HTR-8/SVneo (cell line): ENCODE measurements at regions not wholly inside any gene's neighbourhood (a gene's known extent, or its start where the extent isn't known, plus 50 kb on each side); places are given as distances from the start of the nearest gene placed in this dataset.

Experiments
- DNase-seq: peaks from one replicate; pipeline ENCODE4 v3.0.0; 2011; ENCODE audit warnings: low spot score, mixed read lengths; ENCODE audit not compliant: insufficient read length
- FAIRE-seq: peaks from 2 replicates; lab custom pipeline; 2011; peaks lifted over from hg19 to GRCh38; lab: Jason Lieb, UNC

DNA sequence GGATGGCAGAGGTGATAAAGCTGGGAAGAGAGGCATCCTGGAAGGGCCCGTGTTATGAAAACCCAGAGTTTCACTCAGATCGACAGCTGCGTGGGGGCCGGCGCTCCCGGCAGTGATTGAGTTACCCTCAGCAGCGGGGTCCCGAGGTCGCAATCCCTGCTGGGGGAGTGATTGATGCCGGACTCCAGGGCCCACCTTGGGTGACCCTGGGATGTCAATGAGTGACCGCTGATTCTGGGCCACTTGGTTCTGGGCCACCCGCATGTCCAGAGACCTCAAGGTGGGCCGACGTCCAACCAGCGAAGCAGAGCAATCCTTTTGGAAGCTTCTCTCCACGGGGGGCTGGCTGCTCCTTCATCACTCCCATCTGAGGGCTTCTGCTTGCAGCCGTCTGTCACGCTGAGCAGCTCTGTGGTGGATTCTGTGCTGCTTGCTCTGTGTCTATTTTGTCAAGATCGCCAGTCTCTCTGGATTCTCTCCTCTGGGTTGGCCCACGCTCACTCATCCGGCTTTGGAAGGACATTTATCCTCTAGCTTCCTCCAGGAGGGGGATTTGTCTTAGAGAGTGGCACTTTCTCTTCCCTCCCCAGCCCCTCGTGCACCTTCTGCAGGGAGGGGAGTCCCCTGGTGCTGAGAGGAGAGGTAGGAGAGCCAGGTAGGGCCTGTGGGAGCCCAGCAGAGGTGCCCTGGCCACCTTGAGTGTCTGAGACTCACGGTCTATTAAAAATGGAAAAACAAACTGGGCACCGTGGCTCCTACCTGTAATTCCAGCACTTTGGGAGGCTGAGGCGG, 110.9 kb upstream of the C1orf174 start:
- FAIRE-seq (no peak), DNase-seq (no peak)

DNA sequence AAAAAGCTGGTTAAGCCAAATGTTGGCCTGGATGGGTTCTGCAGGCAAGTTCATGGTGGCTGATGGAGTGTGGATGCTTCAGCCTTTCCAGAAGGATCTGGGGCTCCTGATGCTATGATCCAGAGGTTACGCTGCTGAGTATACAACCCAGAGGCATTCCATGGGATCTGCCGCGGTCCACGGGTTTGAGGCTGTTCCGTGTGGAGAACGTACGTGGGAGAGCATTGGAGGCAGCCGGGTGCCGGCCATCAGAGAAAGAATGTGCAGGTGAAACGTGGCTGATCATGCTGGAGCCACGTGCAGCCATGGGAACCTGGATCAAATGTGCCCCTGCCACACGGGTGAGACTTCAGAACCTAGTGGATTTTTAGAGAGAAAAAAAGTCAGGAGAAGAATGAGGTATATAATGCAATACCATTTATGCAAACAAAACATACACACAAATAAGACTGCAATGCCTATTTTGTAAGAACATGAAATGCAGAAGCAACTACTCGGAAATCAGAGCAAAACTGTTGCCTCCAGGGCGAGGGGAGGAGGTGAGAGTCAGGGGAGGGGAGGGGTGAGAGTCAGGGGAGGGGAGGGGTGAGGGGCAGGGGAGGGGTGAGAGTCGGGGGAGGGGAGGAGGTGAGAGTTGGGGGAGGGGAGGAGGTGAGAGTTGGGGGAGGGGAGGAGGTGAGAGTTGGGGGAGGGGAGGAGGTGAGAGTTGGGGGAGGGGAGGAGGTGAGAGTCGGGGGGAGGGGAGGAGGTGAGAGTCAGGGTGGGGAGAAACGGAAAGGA, 116.5 kb upstream of the C1orf174 start:
- FAIRE-seq (no peak), DNase-seq (no peak)

DNA sequence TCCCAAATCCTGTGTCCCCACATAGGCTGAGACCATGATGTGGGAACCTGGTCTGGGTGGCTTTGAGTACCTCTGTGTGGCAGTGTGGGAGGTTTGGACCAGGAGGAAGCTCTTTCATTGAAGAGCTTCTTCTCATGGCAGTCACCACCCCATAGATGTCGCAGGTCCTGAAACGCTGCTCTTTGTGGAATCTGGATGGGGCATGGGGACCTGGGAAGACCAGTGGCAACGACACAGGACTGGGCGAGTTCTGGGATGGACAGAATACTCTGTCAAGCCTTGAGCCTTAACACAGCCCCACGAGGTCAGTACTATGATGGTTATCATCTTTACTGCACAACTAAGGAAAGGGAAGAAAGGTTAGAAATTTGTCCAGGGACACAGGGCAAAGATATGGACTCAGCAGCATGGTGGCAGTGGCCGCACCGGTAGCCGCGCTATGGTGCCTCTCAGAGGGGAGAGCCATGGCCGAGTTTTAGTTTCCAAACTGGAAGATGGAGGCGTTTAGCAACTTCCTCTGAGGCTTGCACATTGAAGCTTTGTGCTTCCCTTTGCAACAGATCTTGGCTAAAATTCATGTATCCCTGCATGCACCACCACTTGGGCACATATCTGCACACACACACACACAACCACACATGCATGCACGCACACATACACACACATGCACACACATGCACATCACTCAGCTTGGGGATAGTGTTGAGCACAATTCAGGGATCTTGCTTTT, 117.7 kb upstream of the C1orf174 start:
- no peak for FAIRE-seq
- DNase-seq, result no peak

DNA sequence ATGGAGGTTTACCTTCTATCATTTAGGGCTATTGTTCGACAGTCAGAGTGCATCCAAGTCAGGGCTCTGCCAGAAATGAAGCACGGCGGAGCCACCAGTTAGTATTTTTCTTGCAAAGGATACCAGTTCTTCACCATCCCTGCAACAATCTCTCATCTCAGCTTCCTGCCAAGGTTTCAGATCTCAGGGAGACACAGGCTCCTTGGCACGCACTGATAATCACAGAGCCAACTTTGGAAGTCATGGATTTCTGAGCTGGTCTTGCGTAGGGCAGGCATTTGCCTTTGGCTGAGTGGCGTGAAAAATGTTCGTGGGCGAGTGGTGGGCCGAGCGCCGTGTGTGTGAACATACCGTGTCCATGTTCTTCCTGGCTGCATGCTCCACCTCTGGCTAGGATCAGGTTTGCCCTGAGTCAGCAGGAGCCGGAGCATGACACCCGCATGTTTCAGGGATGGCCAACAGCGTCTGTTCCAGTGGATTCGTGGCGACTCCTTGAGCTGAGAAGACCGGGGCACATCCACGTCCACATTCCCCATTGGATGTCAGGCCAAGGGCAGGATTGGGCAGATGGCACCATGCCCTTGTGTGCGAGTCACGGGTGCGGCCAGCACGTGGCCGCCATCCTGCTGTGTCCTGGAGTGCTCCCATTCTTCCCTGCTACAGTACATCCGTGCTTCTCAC, 118.5 kb upstream of the C1orf174 start:
- FAIRE-seq, result no peak

DNA sequence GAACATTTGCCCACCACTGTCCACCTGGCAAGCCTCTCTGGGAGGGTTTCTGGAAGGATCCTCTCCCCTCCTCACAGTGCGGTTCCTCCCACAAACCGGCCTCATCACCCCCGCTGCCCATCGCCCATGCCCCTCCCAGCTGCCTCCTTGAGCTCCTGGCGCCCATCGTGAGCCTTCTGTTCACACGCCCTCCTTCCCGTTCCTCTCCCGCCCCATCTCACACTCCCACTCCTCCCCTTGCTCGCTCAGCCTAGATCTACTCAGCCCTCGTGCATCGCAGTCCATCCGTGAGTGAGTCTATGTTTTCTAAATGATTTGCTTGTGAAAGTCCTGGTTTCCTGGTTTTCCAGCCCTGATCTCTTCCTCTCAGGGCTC, 119.1 kb upstream of the C1orf174 start:
- no peak for FAIRE-seq
- DNase-seq, result no peak

More for the DNA sequence above, 118.5 kb upstream of the C1orf174 start:
- DNase-seq, result no peak

DNA sequence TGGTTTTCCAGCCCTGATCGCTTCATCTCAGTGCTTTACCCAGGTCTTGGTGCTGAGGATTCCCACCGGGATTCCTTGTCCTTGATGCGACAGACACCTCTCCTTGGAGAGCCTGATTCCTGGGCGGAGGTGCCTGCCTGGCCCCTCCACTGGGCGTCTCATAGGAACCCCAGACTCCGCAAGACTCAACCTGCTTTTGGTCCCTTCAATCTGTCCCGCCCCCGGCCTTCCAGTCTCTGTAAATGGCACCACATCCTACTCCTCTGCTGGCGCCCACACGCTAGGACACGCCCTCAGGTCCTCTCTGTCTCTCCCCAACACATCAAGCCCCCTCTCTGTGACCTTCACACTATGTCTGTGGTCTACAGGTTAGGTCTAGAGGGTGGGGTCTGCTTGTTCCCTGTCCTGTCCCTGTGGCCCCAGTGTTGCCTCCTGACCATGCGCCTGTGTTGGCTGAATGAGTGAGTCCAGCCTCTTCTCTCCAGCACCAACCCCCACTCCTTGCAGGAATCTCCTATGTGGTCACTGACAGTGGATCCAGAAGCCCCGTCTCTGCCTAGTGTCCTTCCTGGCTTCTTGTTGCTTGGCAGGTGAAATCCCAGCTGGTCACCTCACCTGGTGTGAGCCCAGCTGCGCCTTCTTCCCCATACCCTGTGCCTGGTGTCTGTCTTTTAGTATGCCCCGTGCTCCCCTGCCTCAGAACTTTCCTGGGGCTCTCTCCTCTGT, 119.7 kb upstream of the C1orf174 start:
- DNase-seq, result no peak
- no peak for FAIRE-seq

DNA sequence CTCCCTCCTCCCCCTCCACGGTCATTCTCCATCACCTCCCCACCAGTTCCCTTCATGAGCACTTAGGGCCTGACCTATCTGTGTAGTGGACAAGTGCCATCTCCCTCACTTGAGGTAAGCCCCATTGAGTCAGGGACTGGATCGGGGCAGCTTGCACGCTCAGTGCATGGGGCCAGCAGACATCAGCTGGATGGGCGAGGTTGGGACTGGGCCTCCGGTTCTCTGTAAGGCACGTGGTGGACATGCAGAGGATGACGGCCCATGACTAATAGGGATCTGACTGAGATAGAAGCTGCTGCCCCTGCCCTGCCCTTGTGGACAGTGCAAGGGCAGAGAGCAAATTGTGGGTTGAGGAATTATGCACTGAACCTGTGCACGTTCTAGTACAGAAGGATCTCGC, 120.4 kb upstream of the C1orf174 start:
- DNase-seq (no peak), FAIRE-seq (no peak)

DNA sequence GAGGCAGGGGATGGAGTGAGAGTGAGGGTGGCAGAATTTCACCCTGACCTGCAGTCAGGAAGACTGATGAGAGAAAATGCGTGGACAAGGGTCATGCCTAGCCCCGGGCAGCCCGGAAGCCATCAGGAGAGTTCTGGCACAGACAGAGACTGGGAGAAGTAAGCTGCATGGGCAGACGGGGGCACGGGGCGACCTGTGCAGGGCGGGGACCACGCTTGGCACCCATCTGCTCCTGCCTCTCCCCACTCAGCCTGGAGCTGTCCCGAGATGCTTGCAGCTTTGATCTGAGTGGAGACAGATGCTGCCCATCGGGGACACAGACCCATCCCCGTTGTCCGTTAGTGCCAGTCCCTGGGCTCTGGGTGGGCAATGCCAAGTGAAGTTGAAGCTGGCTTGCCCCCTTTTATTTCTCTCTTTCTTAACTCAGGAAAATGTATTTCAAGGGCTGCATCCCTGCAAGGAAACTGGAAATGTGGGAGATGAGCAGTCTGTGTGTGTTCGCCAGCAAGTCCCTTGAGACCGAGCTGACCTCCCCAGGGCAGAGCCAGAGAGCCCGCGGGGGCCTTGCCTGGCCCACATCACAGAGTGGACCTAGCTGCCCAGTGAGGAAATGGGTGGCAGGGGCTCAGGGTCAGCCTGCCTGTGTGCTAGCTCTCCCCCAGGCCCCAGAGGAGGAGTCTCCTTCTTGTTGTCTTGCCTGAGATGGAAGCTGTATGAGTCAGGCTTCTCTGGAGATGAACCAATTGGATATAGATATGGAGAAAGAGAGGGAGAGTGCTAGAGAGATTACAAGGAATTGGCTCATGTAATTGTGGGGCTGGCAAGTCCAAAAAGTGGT, 121.3 kb upstream of the C1orf174 start:
- DNase-seq, result no peak
- no peak for FAIRE-seq

DNA sequence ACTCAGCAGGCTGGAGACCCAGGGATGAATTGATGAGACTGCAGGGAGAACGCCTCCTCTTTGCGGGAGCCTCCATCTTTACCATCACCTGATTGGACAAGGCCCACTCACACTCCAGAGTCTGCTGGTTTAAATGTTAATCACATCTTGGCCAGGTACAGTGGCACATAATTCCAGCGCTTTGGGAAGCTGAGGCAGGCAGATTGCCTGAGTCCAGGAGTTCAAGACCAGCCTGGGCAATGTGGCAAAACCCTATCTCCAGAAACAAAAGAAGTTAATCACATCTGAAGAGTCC, 121.8 kb upstream of the C1orf174 start:
- FAIRE-seq (no peak), DNase-seq (no peak)

DNA sequence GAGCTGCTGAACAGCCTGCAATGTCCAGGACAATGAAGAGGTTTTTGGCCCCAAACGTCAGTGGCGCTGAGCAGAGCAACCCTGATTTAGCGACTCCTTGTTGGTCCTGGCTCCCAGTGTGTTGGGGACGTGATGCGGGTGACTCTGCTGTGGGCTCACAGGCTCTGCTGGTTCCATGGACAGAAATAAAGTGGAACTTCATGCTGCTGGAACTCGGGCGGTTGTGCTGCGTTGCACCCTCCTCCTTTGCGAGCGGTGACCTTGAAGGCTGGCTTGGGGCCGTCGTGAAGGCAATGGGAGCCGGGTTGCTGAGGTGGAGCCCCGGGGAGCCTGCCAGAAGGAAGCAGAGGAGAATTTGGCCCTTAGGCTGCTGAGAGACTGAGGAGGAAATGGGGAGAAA, 122.6 kb upstream of the C1orf174 start:
- DNase-seq (no peak), FAIRE-seq (no peak)

DNA sequence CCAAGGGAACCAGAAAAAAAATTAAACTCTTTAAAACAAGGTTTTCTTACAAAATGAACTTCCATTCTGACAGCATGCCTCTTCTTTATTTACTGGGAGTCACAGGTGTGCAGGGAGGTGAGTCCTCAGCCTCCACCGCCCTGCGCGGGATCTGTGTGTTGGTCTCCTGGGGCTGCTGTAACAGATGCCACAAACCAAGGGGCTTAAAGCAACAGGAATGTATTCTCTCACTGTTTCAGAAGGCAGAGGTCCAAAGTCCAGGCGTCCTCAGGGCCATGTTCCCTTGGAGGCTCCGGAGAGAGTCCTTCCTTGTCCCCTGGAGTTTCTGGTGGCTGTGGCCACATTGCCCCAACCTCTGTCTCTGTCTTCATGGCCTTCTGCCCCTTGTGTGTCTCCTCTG, 123.6 kb upstream of the C1orf174 start:
- FAIRE-seq (no peak), DNase-seq (no peak)

DNA sequence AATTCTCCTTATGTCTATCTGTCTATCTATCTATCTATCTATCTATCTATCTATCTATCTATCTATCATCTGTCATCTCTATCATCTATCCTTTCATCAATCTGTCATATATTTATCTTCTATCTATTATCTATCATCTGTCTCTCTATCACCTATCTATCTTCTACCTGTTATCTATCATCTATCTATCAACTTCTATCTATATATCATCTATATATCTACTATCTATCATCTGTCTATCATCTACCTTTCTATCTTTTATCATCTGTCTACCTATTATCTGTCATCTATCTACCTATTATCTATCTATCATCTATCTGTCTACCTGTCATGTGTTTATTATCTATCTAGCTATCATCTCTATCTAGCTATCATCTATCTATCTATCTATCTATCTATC, 124.7 kb upstream of the C1orf174 start:
- no peak for FAIRE-seq

DNA sequence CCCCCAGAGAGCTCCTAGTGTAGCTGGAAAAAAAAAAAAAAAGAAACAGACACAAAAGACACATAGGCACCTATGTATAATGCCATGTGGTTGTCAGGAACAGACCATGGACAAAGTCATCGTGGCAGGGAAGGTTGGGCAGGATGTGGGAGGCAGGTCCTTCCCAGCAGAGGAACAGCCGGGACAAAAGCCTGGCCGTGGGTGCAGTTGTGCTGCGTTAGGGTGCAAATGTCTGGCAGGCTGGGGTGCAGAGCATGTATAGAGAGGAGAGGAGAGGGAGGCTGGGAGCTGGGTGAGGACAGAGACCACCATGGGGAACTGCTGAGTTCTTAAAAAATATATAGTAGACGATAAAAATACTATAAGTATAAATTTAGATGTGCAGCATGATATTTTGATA, 125.7 kb upstream of the C1orf174 start:
- FAIRE-seq (no peak), DNase-seq (no peak)

More for the DNA sequence above, 124.7 kb upstream of the C1orf174 start:
- no peak for DNase-seq

DNA sequence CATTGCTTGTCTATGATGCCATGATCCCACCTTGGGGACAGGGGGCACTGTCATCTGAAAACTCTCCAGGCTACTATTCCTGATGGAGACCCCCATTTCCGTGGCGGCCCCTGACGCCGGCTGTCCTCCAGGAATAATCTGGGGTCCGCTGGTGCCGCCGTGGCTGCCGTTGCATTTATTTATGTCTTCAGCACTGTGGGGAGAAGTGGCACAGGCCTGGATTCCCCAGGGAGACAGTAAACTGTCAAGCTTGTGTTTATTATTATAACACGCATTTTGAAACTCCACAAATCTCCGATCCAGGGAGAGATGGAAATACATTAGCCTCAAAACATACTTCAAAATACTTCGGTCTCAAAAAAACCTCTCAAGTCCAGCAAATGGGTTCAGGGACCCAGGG, 126.9 kb upstream of the C1orf174 start:
- DNase-seq (no peak), FAIRE-seq (no peak)

DNA sequence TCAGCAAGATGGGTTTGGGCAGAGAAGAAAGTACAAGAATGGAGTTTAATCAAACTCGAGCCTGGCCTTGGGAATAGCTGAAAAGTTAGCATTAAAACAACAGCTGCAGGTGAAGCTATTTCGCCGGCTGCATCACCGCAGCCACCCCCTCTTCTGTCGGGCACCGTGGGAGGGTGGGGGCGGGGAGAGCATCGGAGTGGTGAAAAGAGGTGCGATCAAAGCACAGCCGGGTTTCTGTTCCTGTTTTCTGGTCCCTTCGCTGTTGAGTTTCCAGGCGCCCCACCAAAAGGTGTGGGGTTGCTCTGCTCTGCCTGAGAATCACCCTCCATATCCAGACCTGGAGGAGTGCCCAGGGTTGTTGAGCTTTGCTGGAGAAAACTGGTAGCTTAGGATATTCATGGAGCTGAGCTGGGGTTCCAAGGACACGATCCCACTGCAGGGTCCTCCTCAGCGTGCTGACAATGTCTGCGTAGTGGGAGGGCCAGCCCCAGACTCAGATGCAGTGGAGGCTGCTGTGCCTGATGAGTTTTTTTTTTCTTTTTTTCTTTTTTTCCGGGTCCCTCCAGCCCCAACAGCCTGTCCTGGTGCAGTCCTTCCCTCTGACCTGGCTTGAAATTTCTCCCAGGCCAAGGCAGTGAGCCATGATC, 127.5 kb upstream of the C1orf174 start:
- FAIRE-seq, result no peak
- DNase-seq, result no peak

DNA sequence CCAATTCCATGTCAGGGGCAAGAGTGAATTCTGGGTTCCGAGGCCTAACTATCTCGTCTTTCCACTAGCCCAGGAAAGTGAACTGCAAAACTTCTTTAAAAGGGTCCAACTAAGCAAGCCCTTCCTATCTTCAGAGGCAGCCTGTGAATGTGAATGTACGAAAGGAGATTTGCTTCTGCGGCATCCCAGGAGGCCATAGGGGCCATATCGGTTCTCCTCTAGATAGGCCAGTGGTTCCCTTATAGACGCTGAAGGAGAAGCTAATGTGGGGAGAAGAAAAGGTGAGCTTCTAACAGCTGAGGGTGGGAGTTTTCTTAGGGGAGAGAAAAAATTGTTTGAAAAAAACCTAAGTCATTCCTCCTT, 128.0 kb upstream of the C1orf174 start:
- no peak for FAIRE-seq
- DNase-seq, result no peak

DNA sequence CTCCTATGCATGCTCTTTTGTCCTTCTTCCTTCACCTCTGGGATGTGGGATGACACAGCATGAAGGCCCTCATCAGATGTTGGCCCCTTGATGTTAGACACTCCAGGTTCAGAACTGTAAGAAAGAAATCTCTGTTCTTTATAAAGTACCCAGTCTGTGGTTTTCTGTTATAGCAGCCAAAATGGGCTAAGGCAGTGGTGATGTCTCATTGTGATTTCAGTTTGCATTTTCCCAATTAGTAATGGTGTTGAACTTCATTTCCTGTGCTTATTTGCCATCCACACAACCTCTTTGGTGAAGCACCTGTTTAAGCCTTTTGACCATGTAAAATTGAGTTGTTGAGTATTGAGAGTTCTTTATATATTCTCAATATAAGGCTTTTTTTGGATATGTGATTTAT, 129.3 kb upstream of the C1orf174 start:
- DNase-seq (no peak), FAIRE-seq (no peak)

DNA sequence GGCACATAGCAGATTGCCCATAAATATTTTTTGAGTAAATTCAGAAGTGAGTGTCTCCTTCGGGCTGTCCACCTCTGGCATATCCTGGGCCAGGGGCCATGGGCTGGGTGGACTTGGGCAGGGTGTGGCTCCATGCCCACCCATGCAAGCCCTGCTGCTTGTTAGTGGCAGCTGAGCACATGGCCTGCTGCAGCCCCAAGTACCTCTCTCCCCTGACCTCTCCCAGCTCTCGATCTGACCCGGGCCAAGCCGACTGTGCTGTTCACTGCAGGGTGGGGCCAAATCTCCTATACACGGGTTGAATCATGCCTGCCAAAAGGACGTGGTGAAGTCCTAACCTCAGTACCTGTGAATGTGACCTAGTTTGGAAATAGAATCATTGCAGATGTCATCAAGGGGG, 132.5 kb upstream of the C1orf174 start:
- FAIRE-seq, result no peak
- DNase-seq, result no peak

DNA sequence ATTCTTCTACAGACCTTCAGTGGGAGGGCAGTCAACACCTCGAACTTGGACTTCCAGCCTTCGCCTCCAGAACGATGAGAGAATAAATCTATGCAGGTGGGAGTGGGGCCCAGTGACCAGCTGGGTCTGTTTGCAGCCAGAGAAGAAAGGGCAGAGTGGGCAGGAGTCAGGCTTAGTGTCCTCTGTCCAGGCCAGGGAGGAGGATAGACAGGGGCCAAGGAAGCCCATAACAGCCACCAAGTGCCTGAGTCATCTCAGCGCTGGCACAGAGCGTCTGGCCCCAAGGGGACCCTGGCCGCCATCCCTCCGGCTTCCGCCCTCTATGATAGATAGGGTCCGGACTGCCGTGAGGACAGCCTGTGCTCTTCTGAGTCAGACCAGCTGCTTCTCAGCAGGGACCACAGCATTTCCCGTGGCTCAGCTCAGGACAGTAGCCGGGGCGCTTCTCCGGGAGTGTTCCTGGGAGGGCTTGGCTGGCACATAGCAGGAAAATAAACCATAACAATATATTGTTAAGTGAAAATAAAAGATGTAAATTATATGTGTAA, 133.1 kb upstream of the C1orf174 start:
- no peak for DNase-seq
- no peak for FAIRE-seq
